RWPE2 (cell line): ENCODE measurements at regions not wholly inside any gene's neighbourhood (a gene's known extent, or its start where the extent isn't known, plus 50 kb on each side); places are given as distances from the start of the nearest gene placed in this dataset.

ENCODE experiments used
- ATAC-seq: fragments of 200-7000 bp; cut with Tn5 transposase; 3 replicates; pipeline ENCODE4 v1.9.1; 2021; ENCODE audit warnings: low read depth
- DNase-seq: peaks from one replicate; pipeline ENCODE4 v3.0.0-alpha.2; 2020; ENCODE audit warnings: low spot score
- H3K27ac ChIP-seq: fragments of 450-650 bp; 2 replicates; pipeline ENCODE4 v1.5.1; 2017; ENCODE audit warnings: mild to moderate bottlenecking; ENCODE audit not compliant: poor library complexity, severe bottlenecking
- H3K27me3 ChIP-seq: fragments of 250-450 bp; sonication (Bioruptor Pico); 2 replicates; pipeline ENCODE4 v1.5.1; 2021; ENCODE audit warnings: mild to moderate bottlenecking, moderate library complexity; ENCODE audit not compliant: insufficient read depth, poor library complexity, severe bottlenecking
- H3K36me3 ChIP-seq: fragments of 250-450 bp; sonication (Bioruptor Pico); 2 replicates; pipeline ENCODE4 v1.5.1; 2020; ENCODE audit warnings: low read depth, mild to moderate bottlenecking, moderate library complexity
- H3K4me1 ChIP-seq: fragments of 250-450 bp; sonication (Bioruptor Pico); 2 replicates; pipeline ENCODE4 v1.5.1; 2021; ENCODE audit warnings: mild to moderate bottlenecking, moderate library complexity; ENCODE audit not compliant: insufficient read depth, poor library complexity, severe bottlenecking
- H3K4me3 ChIP-seq: fragments of 250-450 bp; sonication (Bioruptor Pico); 2 replicates; pipeline ENCODE4 v1.5.1; 2021; ENCODE audit warnings: mild to moderate bottlenecking, moderate library complexity; ENCODE audit not compliant: severe bottlenecking
- H3K9me3 ChIP-seq: fragments of 250-450 bp; sonication (Bioruptor Pico); 2 replicates; pipeline ENCODE4 v1.5.1; 2021; ENCODE audit warnings: mild to moderate bottlenecking, moderate library complexity; ENCODE audit not compliant: severe bottlenecking
- CTCF ChIP-seq: fragments of 450-650 bp; IDR thresholded peaks from one replicate; pipeline ENCODE4 v1.5.1; 2017; ENCODE audit warnings: mild to moderate bottlenecking, moderate library complexity; ENCODE audit not compliant: poor library complexity, severe bottlenecking

- Histone ChIP-seq H3K4me1 (no peaks in the 10 kb centered on the region), H3K4me3 (no peak overlapping the region), H3K27ac (no peak overlapping the region), H3K36me3 (no peaks in the 10 kb centered on the region), H3K9me3 (no peaks in the 10 kb centered on the region), H3K27me3 (no peaks in the 10 kb centered on the region)
- DNase-seq = no peak
- ATAC-seq = no peak
- TF ChIP-seq CTCF = no peak
Measured at GRCh38 chr3:176855213-176855612, 342.1 kb downstream of the TBL1XR1 start.

GRCh38 chr3:176850498-176850897 lies 346.8 kb downstream of the TBL1XR1 start:
- Histone ChIP-seq H3K27ac (no peak overlapping the region), H3K4me1 (peaks cover 11% of the 10 kb centered on the region), H3K4me3 (no peak overlapping the region), H3K27me3 (no peaks in the 10 kb centered on the region), H3K36me3 (no peaks in the 10 kb centered on the region), H3K9me3 (no peaks in the 10 kb centered on the region)
- ATAC-seq (no peak), DNase-seq (no peak)
- no peak for TF ChIP-seq CTCF

- no peaks in the 10 kb centered on the region for H3K27me3 ChIP-seq
- H3K4me3 ChIP-seq = no peak overlapping the region
- no peak for TF ChIP-seq CTCF
- H3K4me1 ChIP-seq = peaks cover 11% of the 10 kb centered on the region
- H3K27ac ChIP-seq = peak overlapping the region; percentile 52
- H3K36me3 ChIP-seq = no peaks in the 10 kb centered on the region
- DNase-seq = no peak
- ATAC-seq = peak; percentile 96
- H3K9me3 ChIP-seq = no peaks in the 10 kb centered on the region
Measured at GRCh38 chr3:176848431-176849214, 348.7 kb downstream of the TBL1XR1 start.

GRCh38 chr3:176842914-176843313 lies 354.4 kb downstream of the TBL1XR1 start:
- H3K27ac ChIP-seq = no peak overlapping the region

More at GRCh38 chr3:176842914-176843313, 354.4 kb downstream of the TBL1XR1 start:
- no peak for TF ChIP-seq CTCF
- Histone ChIP-seq H3K9me3 (no peaks in the 10 kb centered on the region), H3K27me3 (no peaks in the 10 kb centered on the region), H3K4me1 (peaks cover under 1% of the 10 kb centered on the region), H3K36me3 (no peaks in the 10 kb centered on the region), H3K4me3 (no peak overlapping the region)
- ATAC-seq (no peak), DNase-seq (no peak)
